K562 (cell line): ENCODE measurements at regions not wholly inside any gene's neighbourhood (a gene's known extent, or its start where the extent isn't known, plus 50 kb on each side); places are given as distances from the start of the nearest gene placed in this dataset.

Experiments used
- BACH1 ChIP-seq: fragments of 200-800 bp; sonication (Bioruptor generic); IDR thresholded peaks from 2 replicates; pipeline ENCODE4 v1.6.1; 2016; ENCODE audit warnings: missing genetic modification characterization, missing compliant biosample characterization
- BRF2 ChIP-seq: IDR thresholded peaks from 3 replicates; pipeline ENCODE4 v1.6.1; 2011; ENCODE audit warnings: borderline replicate concordance, mild to moderate bottlenecking; ENCODE audit not compliant: insufficient read length, insufficient read depth
- CHCHD3 ChIP-seq: fragments of 250-450 bp; sonication (Bioruptor Pico); IDR thresholded peaks from 2 replicates; pipeline ENCODE4 v2.1.2; 2022; ENCODE audit warnings: mild to moderate bottlenecking
- CHD4 ChIP-seq: fragments of 200-600 bp; sonication (generic); IDR thresholded peaks from 3 replicates; pipeline ENCODE4 v1.6.1; 2012; ENCODE audit warnings: low read depth, mild to moderate bottlenecking, mixed read lengths, low read length, inconsistent platforms; ENCODE audit not compliant: insufficient read depth, insufficient replicate concordance, poor library complexity, severe bottlenecking
- GABPA ChIP-seq: fragments of 200-800 bp; sonication (Bioruptor generic); conservative IDR thresholded peaks from 2 replicates; pipeline ENCODE4 v1.6.1; 2016; ENCODE audit warnings: low read depth, missing genetic modification characterization, missing compliant biosample characterization
- NFE2 ChIP-seq: IDR thresholded peaks from 2 replicates; pipeline ENCODE4 v1.6.1; 2014; ENCODE audit warnings: antibody characterized with exemption, low read depth
- PBX2 ChIP-seq, 2 experiments: IDR thresholded peaks in 1 of 2; conservative IDR thresholded peaks in 1 of 2; 2 replicates each; pipeline ENCODE4 v1.6.1; 2016; ENCODE audit warnings: low read depth in 2 of 2, mild to moderate bottlenecking in 1 of 2, missing compliant biosample characterization in 1 of 2, missing genetic modification characterization in 1 of 2, moderate library complexity in 1 of 2
- SIX5 ChIP-seq, 2 experiments: IDR thresholded peaks; 2 replicates each; pipeline ENCODE4 v1.6.1; 2011; ENCODE audit warnings: low read length in 2 of 2, borderline replicate concordance in 1 of 2, low read depth in 1 of 2, mild to moderate bottlenecking in 1 of 2, moderate library complexity in 1 of 2; ENCODE audit not compliant: insufficient read depth in 1 of 2
- STAT5B ChIP-seq: fragments of 250-450 bp; sonication (Bioruptor Pico); IDR thresholded peaks from 2 replicates; pipeline ENCODE4 v1.8.0; 2021; ENCODE audit warnings: mild to moderate bottlenecking, inconsistent platforms
- UBTF ChIP-seq, 2 experiments: IDR thresholded peaks; 2 replicates each; pipeline ENCODE4 v1.6.1; 2012; ENCODE audit warnings: improper control_type of control experiment in 2 of 2, low read depth in 2 of 2, low read length in 2 of 2, borderline replicate concordance in 1 of 2
- XRCC5 ChIP-seq: fragments of 200-400 bp; formaldehyde crosslinking; IDR thresholded peaks from 2 replicates; pipeline ENCODE4 v1.6.1; 2017; ENCODE audit warnings: low read depth, mild to moderate bottlenecking, low read length
- ZBTB17 ChIP-seq: fragments of 450-650 bp; formaldehyde crosslinking; IDR thresholded peaks from 2 replicates; pipeline ENCODE4 v1.4.0; 2020; ENCODE audit warnings: mild to moderate bottlenecking
- ZBTB5 ChIP-seq: fragments of 450-650 bp; IDR thresholded peaks from 2 replicates; pipeline ENCODE4 v1.6.1; 2017; ENCODE audit warnings: antibody characterized with exemption
- ZBTB9 ChIP-seq: fragments of 450-650 bp; formaldehyde crosslinking; IDR thresholded peaks from 2 replicates; pipeline ENCODE4 v1.4.0; 2020; ENCODE audit warnings: mild to moderate bottlenecking, moderate library complexity
- ZNF184 ChIP-seq: sonication (generic); formaldehyde crosslinking; IDR thresholded peaks from 2 replicates; pipeline ENCODE4 v1.5.0; 2020; ENCODE audit warnings: missing genetic modification reagents
- ZNF561 ChIP-seq: fragments of 450-650 bp; formaldehyde crosslinking; conservative IDR thresholded peaks from 2 replicates; pipeline ENCODE4 v1.4.0; 2020; ENCODE audit warnings: mild to moderate bottlenecking, moderate library complexity
- ZNF584 ChIP-seq: fragments of 200-800 bp; sonication (Bioruptor generic); IDR thresholded peaks from 2 replicates; pipeline ENCODE4 v1.6.1; 2016; ENCODE audit warnings: low read depth, mild to moderate bottlenecking, missing genetic modification characterization, missing compliant biosample characterization
- ZNF668 ChIP-seq: fragments of 250-450 bp; sonication (Bioruptor Pico); IDR thresholded peaks from 2 replicates; pipeline ENCODE4 v1.8.0; 2022; ENCODE audit warnings: mild to moderate bottlenecking, inconsistent platforms

- no peak for TF ChIP-seq PBX2 (CRISPR knock-in tag; IDR thresholded peaks at IDR 0.05; ENCODE audit: low read depth)
- TF ChIP-seq PBX2 (tag; conservative IDR thresholded peaks at IDR 0.05; ENCODE audit: low read depth): peak; percentile 93
- TF ChIP-seq BRF2: no peak
- TF ChIP-seq ZNF184 (CRISPR knock-in tag): no peak
- peak; percentile 69; the same call in 1 of the 2 replicates for TF ChIP-seq BACH1 (tag)
- no peak for TF ChIP-seq STAT5B (CRISPR knock-in tag)
- no peak; the same call in 1 of the 2 replicates for TF ChIP-seq ZNF584 (CRISPR knock-in tag)
- 0 out of 2 replicates have a peak, but pooled peaks have one; percentile 53 for TF ChIP-seq ZBTB17 (CRISPR knock-in tag)
- TF ChIP-seq CHCHD3 (CRISPR knock-in tag): no peak
- TF ChIP-seq ZBTB9 (CRISPR knock-in tag): peak; percentile 72; the same call in 1 of the 2 replicates
- no peak for TF ChIP-seq CHD4
- no peak for TF ChIP-seq UBTF (IDR thresholded peaks at IDR 0.05; ENCODE audit: borderline replicate concordance in 1 of 2, low read depth in 2 of 2, low read length in 2 of 2)
- TF ChIP-seq XRCC5: no peak
- TF ChIP-seq GABPA (tag): 0 out of 2 replicates have a peak, but pooled peaks have one; percentile 34
- TF ChIP-seq ZNF668 (CRISPR knock-in tag): no peak
- no peak for TF ChIP-seq ZBTB5
- TF ChIP-seq SIX5 (IDR thresholded peaks at IDR 0.05; ENCODE audit: borderline replicate concordance in 1 of 2, insufficient read depth in 1 of 2, low read depth in 1 of 2, low read length in 2 of 2): no peak
- no peak for TF ChIP-seq ZNF561 (CRISPR knock-in tag)
- peak; percentile 62; the same call in 1 of the 2 replicates for TF ChIP-seq NFE2
Measured at GRCh38 chr4:80143307-80143679, 54.0 kb upstream of the PRDM8 start (continued).
